Esophagus muscularis mucosa (tissue), 3 donors: ENCODE measurements at regions not wholly inside any gene's neighbourhood (a gene's known extent, or its start where the extent isn't known, plus 50 kb on each side); places are given as distances from the start of the nearest gene placed in this dataset.

Experiments
- POLR2A ChIP-seq: fragments of 450-650 bp; IDR thresholded peaks from one replicate; pipeline ENCODE4 v1.6.1; 2017; ENCODE audit warnings: antibody characterized with exemption, moderate library complexity, mild to moderate bottlenecking, low read depth
- POLR2AphosphoS5 ChIP-seq, 2 donors: sonication (generic); formaldehyde crosslinking; IDR thresholded peaks; one replicate each; pipeline ENCODE4 v1.6.1; 2017; ENCODE audit warnings: antibody characterized with exemption in 2 of 2
- TF ChIP-seq, protein P1 (sequence below), 3 experiments: fragments of 200-600 bp in 2 of 3; fragments of 450-650 bp in 1 of 3; sonication (generic) in 2 of 3; IDR thresholded peaks; one replicate each; pipeline ENCODE4 v1.5.1; 2017 to 2019; ENCODE audit warnings: antibody characterized with exemption in 3 of 3, mild to moderate bottlenecking in 2 of 3, moderate library complexity in 1 of 3

DNA sequence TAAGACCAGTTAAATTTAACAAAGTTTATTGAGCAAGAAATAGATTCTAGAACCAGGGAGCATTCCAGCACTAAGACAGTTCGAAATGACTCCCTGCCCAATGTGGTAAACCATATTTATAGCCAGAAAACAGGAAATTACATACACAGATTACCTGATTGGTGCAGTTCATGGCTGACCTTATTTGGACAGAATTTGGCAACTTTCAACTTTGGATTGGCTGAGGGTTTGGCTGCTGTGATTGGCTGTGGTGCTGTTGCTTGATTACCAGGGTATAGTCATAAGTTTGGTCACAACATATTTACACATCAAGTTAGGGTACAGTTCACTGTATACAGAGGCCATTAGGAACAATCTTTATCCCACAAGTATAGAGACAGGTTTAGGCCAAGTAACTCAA is 984.8 kb upstream of the MIR17HG start:
- TF ChIP-seq, protein P1, sequence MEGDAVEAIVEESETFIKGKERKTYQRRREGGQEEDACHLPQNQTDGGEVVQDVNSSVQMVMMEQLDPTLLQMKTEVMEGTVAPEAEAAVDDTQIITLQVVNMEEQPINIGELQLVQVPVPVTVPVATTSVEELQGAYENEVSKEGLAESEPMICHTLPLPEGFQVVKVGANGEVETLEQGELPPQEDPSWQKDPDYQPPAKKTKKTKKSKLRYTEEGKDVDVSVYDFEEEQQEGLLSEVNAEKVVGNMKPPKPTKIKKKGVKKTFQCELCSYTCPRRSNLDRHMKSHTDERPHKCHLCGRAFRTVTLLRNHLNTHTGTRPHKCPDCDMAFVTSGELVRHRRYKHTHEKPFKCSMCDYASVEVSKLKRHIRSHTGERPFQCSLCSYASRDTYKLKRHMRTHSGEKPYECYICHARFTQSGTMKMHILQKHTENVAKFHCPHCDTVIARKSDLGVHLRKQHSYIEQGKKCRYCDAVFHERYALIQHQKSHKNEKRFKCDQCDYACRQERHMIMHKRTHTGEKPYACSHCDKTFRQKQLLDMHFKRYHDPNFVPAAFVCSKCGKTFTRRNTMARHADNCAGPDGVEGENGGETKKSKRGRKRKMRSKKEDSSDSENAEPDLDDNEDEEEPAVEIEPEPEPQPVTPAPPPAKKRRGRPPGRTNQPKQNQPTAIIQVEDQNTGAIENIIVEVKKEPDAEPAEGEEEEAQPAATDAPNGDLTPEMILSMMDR (IDR thresholded peaks at IDR 0.05), result no peak
- TF ChIP-seq POLR2A (no peak), POLR2AphosphoS5 (IDR thresholded peaks at IDR 0.05) (no peak)
